NCI-H2107 treated with DMSO at 0.1 percent for 48 hours (cell line): ENCODE measurements at regions not wholly inside any gene's neighbourhood (a gene's known extent, or its start where the extent isn't known, plus 50 kb on each side); places are given as distances from the start of the nearest gene placed in this dataset.

Experiments used
- DNase-seq: peaks from one replicate; lab custom pipeline; 2025; ENCODE audit not compliant: unreplicated experiment; lab: John Stamatoyannopoulos, UW

DNA sequence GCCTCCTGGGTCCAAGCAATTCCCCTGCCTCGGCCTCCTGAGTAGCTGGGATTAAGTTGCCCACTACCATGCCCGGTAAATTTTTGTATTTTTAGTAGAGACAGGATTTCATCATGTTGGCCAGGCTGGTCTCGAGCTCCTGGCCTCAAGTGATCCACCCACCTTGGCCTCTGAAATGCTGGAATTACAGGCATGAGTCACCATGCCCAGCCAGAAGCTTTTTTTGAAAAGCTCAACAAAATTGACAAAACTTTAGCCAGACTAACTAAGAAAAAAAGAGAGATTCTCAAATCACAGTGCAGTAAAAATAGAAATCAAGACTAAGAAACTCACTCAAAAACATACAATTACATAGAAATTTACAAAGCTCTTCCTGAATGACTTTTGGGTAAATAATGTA, 420.6 kb downstream of the COL12A1 start:
- no peak for DNase-seq

DNA sequence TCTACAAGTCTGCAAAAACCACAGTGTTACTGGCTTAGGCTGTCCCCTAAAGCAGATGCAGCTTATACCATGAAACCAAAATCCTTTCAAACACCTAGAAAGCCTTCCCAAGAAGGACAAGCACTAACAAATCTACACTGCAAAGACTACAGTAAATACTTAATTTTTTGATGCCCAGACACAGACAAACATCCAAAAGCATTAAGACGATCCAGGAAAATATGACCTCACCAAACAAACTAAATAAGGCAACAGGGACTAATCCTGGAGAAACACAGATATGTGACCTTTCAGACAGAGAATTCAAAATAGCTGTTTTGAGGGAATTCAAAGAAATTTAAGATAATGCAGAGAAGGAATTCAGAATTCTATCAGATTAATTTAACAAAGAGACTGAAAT, 423.5 kb downstream of the COL12A1 start:
- DNase-seq, result no peak

DNA sequence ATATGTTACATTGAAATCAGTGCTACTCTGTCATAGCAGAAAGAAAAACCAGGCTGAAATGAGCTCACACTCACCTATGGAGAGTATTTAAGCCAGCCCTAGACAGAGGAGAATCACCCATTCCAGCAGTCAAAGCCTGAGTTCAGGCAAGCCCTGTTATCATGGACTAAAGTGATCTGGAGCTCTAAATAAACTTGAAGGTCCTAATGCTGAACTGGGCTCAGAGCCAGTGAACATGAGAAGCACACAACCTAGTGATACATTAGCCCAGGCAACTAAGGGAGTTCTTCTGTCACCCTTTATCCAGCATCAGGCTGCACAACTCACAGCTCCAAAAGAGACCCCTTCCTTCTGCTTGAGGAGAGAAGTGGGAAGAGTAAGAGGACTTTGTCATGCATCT, 425.0 kb downstream of the COL12A1 start:
- no peak for DNase-seq

DNA sequence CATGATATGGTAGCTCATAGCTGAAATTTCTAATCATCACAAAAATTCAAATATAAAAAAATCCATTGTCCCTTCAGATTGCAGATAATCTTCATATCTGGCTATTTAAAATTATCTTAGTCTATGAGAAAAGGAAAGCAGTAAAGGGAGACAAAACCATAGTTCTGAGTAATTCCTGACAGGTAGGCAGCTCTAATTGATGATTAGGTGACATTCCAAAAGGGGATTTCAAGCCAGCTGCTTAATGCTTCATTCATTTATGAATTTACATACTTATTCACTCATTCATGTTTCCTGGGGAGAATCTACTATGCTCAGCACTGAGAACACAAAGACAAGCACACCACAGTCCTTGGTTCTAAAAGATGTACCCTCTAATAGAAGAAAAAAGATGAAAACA, 437.1 kb downstream of the COL12A1 start:
- no peak for DNase-seq

DNA sequence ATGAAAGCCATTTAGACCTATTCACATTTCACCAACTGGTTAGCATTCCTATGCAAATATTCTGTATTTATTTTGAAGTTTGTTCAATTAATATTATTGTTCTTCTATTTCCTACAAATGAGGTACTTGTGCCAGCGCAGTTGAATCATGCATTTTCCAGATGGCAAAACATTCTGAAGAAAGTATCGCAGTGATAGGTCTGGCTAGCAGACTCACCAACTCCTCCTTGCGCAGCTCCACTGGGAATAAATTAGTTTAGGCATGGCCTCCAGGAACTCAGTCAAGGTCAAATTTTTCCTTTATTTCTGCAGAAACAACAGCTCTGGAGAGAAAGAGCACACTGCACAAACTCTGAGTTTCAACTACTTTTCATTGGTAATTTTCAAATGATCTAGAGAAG, 437.7 kb downstream of the COL12A1 start:
- DNase-seq, result no peak

DNA sequence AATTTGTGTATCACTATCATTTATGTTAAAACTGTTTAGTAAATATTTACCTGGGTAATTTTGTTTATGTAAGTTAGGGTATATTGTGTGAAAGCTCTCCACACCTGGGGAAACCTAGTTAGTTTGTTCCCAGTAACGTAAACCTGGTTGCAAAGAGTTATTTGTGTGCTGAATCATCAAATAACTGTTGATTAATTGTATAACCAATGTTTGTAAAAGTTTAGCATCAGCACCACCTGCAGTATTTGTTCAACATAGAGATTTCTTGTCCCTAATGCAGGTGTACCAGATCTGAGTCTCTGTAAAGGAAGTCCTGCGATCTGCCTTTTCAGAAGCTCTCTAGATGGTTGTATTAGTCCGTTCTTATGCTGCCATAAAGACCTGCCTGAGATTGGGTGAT, 440.4 kb downstream of the COL12A1 start:
- no peak for DNase-seq

DNA sequence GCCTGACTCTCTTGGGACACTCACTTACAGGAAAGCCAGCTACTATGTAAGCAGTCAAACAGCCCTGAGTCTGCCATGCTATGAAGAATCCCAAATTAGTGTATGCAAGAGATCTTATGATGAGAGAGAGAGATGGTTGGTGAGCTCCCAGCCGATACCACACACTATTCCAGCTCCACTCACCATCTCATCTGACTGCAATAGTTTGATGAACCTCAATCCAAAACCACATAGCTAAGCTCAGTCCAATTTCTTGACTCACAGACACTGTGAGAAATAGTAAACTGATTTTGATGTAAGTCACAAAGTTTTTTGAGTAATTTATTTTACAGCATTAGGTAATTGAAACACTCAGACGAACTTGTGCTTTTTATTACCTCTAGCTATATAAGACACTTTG, 441.4 kb downstream of the COL12A1 start:
- DNase-seq, result no peak

DNA sequence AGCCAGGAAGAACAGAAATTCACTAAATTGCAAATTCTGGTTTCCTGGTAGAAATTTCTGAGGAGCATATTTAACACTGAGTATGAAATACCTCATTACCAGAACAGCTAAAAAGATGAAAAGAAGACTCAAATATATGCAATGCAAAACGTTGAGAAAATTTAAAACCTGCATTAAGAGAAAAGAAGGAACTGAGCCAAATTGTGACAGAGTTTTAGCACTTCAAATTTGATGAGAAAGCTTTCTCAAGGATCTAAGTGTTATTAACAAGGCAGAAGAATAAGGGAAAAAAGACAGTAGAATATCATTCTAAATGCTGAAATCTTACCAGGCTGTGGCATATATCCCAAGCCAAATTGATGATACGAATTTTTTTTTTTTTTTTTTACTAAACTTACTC, 443.0 kb downstream of the COL12A1 start:
- DNase-seq, result no peak

DNA sequence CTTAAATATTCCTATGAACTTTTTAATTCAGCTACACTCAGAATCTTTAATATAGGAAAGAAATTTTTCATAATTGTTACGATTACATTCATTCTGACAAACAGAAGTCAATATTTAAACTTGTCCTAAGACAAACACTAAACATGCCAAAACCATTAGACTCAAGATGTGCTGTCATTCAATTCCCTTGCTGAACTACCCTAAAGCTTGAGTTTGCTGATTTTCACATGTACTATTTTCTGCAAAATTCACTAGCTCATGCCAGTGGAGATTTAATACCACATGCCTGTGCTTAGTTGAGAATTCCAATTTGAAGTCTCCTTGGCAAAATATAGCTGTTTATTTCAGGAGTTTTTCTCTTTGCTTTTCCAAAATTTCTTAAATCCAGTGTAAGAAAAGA, 448.0 kb downstream of the COL12A1 start:
- no peak for DNase-seq

DNA sequence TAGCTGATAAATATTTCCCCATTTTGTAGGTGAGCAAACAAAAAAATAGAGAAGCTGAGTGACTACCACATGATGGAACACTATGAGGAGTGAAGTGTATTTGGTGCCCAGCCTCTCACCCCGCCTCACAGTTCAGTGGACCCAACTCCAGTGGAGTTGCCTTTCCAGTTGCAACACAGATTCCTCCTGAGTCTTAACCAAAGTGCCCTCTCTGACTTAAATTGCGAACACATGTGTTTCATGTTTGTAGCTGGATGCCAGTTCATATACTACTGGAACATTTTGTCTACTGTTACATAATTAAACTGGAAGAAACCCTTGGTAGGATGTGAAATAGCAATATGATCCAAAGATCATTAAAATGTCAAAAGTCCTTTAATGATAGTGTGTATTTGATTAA, 448.9 kb downstream of the COL12A1 start:
- no peak for DNase-seq

DNA sequence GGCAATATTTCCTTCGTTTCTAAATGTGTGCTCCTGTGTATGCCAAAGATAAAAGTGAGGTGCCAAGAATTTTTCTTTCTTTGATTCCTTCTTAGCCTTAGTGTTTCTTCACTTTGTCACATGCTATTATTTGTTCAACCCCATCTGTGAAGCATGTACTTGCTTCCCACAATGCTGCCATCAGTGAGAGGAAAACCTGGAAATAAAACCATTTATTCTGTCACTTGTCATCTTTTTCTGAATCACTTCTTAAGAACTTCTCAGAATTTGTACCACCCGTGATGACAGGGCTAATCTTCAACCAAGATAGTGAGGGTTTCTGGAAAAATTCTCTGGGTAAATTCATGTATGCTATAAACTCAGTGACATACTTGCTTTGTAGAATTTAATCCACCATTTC, 450.1 kb downstream of the COL12A1 start:
- no peak for DNase-seq

DNA sequence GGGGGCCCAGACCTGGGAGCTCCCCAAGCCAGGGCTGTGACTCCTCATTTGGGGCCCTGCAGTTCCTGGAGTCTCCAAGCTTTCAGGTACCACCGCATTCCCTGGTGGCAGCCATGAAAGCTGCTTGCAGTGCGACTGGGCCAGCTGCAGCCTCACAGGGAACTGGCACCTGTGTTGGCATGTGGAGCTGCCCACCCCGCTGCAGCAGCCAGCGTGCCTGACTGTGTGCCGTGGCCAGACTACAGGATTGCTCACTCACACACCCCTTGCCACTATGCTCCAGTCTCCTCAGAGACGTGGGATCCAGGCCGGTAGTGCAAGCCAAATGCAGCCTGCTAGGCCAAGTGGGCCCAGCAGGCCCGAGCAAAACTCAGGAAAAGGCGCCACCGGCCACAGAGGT, 450.7 kb downstream of the COL12A1 start:
- DNase-seq, result no peak

DNA sequence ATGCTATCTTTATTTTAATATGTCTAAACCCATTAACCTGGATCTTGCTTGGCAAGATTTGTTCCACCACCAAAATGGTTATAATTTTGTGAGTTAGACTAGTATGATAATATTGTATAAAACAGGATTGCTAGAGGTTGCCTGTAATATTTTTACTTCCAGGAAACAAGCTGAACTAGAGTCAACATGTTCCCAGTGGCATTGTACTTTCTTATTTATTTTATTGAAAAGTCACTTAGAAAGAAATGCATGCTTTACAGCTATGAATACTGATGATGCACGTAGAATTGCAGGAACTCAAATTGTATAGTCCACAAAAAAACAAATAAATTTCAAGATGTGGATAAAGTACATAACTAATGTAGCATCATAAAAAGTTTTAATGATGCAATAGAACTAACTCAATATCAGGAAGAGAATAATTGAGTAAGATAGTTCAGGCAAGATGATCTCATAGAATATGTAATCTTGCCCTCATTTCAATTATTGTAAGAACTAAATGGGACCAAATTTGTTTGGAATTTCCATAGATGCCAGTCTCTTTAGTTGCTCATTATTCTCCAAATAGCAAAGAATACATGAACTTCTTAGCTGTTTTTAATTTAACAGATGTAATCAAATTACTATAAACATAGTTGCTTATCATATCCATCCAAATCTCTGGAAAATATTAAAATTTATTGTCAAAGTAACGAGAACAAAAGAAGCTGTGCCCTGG, 451.8 kb downstream of the COL12A1 start:
- no peak for DNase-seq

DNA sequence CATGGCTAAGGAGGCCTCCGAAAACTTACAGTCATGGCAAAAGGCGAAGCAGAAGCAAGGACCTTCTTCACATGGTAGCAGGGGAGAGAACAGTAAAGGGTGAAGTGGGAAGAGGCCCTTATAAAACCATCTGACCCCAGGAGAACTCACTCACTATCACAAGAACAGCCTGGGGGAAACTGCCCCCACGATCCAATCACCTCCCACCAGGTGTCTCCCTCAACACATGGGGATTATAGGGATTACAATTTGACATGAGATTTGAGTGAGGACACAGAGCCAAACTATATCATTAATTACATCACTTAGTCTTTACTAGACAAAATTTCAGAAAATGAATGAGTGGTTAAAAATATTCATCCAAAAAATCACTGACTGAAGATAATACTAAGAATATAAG, 453.6 kb downstream of the COL12A1 start:
- no peak for DNase-seq

DNA sequence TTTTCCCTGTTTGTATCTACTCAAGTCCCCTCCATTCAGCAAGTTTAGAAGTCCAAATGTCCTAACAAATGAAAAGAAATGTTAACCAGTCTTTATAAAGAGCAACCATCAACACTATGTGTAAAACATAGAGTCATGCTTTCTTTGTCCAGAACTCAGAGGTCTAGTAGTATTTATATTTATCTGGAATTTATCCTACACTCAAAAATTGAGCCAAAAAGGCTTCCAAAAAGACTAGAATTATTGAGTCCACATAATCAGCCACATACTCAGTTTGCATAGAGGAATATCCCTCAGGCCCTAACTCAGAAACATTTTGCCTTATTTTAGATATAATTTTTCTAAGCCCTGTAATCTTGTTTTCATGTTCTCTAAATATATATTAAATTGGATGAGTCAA, 455.0 kb downstream of the COL12A1 start:
- no peak for DNase-seq

DNA sequence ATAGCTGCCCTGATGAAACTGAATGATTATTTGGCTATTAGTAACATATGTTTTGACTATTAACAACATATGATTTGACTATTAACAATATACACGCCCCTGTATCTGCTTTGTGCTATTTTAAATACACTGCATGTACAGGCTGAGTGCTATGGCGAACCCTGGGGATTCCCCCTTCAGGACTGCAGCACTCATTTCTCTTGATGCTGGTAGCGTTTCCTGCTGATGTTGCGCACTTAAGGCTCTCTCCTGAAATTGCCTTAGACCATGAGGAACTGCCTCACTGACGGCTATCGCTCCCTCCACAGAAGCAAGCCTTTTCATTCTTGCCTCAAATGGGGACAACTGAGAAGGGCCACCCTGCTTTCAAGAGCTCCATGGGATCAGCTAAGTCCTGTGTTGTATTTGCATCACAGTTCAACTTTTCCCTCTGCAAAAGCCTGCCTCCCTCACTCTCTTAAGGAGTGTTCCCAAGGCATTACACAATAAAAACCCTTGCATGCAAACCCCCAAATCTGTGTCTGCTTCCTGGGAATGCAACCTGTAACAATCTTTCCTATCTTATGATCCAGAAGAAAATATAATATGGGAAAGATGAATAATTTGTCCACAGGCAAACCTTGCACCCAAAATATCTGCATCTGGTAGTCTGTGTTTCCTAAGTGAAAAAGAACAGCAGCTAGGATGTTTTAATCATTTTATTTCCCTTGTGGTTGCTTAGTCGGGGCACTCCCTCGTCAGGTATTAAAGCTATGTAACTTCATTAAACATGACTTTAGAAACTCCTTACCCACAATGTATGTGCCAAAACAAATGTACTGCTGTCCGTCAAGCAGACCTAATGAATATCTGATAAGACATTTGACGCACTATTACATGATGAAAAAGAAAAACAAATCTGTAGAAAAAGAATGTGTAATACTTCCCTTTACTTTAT, 456.4 kb downstream of the COL12A1 start:
- DNase-seq, result no peak

DNA sequence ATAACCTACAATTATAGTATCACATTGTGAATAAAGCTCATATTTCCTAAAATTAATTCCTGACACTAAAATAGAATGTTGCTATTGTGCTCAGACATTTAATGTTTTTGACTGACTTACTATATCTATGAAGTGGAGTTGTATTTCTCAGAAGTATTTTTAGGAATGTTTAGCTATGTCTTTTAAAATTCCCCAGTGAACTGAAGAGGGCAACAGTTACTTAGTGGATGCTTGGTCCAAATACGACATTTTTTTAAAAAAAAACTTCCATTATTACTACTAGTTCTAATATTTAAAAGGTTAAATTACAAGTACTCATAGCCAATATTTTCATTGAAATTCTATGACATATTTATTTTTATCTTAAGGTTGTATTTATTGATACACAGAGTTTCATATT, 460.2 kb downstream of the COL12A1 start:
- DNase-seq, result no peak

DNA sequence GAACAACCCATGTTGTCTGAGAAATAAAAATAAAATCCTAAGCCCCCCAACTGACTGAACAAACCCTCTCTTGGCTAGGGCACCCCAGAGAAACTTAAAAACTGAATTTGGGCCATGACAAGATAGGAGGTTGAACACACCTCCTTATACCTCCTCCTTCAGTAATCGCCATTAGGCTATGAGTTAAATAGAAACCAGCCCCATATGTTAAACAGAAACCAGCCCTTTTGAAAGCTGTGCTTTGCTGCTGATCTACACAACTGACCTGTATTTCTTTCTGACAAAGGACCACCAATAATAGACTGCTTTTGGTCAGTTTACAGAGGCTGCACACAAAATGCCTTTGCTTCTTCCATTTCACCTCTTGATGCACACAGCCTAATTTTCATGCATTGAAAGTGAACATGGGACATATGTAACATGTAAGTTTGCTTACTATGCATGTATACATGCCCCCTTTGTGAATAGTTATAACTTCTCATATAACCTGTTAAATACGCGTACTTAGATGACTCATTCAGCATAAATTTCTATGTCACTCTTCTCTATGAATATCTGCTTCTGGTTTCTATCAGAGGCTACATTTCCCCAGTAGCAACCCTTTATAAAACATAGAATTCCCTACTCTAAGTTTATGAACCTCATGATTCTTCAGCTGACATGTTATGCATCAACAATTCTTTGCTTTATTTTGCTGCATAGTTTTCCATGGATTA, 462.9 kb downstream of the COL12A1 start:
- DNase-seq, result no peak

DNA sequence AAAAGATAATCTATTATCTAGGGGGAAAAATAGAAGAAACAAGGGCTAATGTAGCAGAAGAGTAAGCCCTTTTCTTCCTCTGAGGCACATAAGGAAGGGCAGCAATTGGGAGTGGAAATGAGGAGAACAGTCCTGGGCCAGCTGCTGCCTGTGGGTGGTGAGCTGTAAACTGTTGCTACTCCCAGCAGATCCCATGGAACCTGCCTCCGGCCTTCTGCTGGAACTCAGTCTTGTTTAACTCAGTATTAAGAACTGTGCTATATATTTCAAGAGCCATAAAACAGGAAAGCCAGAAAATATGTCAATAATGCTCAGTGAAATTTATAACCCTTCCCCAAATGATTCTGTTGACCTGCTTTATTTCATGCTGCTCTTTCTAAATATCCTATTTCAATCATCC, 464.2 kb downstream of the COL12A1 start:
- no peak for DNase-seq

DNA sequence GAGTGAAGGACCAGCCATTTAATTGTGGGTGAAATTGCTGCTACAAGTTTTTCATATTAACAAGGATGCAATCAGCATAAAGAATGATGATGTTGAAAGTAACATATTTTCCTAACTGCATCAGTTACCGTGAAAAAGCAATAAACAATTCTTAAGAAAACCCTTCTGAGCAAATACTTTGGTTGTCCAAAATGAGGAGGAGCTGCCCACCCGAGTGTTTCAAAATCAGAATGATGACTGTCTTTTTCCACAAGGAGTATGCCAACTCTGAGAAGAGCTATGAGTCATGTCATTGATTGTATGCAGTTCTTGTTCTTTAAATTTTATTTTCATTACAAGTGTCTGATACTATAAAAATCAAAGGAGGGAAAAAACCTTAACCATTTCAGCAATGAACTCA, 470.5 kb downstream of the COL12A1 start:
- DNase-seq, result no peak

DNA sequence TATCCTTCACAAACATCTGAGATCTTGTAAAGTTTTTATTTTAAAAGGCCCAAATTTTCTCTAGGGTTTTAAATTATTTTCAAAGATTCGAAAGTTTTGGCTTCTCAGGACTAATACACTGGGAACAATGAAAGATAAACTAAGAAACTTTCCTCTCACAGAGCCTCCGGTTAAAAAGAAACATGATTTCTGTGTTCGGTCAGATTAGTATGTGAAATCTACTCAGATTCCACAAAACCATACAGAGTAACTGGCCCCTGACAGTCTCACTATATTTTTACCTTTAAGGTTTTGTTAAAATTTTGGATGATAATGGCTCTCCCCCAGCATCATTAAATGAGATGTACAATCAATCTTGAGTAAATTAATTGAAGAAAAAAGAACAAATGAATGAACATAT, 471.0 kb downstream of the COL12A1 start:
- DNase-seq, result no peak
